ENCODE measurements at regions not wholly inside any gene's neighbourhood (a gene's known extent, or its start where the extent isn't known, plus 50 kb on each side); places are given as distances from the start of the nearest gene placed in this dataset.

DNA sequence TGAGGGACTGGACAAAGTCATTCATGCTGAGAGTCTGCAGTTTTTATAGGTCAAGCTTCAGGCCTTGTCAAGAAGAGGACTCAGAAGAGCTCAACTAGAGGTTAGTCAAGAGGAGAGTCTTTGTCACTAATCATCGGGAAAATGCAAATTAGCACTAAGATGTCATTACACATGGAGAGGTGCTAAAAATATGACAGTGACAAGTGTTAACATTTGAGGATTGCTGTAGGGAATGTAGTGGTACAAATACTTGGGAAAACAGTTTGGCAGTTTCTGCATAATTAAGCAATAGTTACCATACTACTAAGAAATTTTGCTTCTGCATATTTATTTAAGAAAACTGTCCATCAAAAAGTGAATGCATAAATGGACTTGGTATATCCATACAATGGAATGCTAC is 60.9 kb upstream of the CSRP2 start:
- no peak overlapping the region for H3K4me3 ChIP-seq (ENCODE audit: low read depth, low read length)
- ChIA-PET POLR2A (no interaction called here), CTCF (interaction anchor here (1.0 to 1.4 kb wide), 2 partner anchors 12 to 13 kb away, joined by 3 to 4 read pairs; no protein-coding TSS in a partner anchor)
- TF ChIP-seq ZNF324 (tag by site-specific recombination; IDR thresholded peaks at IDR 0.05) = no peak
- no peak for TF ChIP-seq REPIN1 (tag by site-specific recombination; IDR thresholded peaks at IDR 0.05; ENCODE audit: low read depth)
- TF ChIP-seq, protein P1, sequence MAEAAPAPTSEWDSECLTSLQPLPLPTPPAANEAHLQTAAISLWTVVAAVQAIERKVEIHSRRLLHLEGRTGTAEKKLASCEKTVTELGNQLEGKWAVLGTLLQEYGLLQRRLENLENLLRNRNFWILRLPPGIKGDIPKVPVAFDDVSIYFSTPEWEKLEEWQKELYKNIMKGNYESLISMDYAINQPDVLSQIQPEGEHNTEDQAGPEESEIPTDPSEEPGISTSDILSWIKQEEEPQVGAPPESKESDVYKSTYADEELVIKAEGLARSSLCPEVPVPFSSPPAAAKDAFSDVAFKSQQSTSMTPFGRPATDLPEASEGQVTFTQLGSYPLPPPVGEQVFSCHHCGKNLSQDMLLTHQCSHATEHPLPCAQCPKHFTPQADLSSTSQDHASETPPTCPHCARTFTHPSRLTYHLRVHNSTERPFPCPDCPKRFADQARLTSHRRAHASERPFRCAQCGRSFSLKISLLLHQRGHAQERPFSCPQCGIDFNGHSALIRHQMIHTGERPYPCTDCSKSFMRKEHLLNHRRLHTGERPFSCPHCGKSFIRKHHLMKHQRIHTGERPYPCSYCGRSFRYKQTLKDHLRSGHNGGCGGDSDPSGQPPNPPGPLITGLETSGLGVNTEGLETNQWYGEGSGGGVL (tag by site-specific recombination; IDR thresholded peaks at IDR 0.05) = no peak
- no peak for TF ChIP-seq ZNF112 (tag by site-specific recombination; IDR thresholded peaks at IDR 0.05)
- no peak for TF ChIP-seq MYNN (tag by site-specific recombination; IDR thresholded peaks at IDR 0.05; ENCODE audit: borderline replicate concordance)
- TF ChIP-seq ZNF274 (IDR thresholded peaks at IDR 0.05; ENCODE audit: low read length) = no peak
- no peak for TF ChIP-seq ZNF274 (tag by site-specific recombination; IDR thresholded peaks at IDR 0.05; ENCODE audit: borderline replicate concordance)
- TF ChIP-seq GLI2 (tag by site-specific recombination; IDR thresholded peaks at IDR 0.05; ENCODE audit: borderline replicate concordance, low read depth) = no peak
- TF ChIP-seq ZNF2 (tag by site-specific recombination; IDR thresholded peaks at IDR 0.05) = no peak
- no peak for TF ChIP-seq ZNF394 (tag by site-specific recombination; IDR thresholded peaks at IDR 0.05; ENCODE audit: borderline replicate concordance)
- TF ChIP-seq, protein P2, sequence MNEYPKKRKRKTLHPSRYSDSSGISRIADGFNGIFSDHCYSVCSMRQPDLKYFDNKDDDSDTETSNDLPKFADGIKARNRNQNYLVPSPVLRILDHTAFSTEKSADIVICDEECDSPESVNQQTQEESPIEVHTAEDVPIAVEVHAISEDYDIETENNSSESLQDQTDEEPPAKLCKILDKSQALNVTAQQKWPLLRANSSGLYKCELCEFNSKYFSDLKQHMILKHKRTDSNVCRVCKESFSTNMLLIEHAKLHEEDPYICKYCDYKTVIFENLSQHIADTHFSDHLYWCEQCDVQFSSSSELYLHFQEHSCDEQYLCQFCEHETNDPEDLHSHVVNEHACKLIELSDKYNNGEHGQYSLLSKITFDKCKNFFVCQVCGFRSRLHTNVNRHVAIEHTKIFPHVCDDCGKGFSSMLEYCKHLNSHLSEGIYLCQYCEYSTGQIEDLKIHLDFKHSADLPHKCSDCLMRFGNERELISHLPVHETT (tag by site-specific recombination; IDR thresholded peaks at IDR 0.05) = no peak
- no peak for TF ChIP-seq GFI1B (tag by site-specific recombination; IDR thresholded peaks at IDR 0.05)
- TF ChIP-seq, protein P3, sequence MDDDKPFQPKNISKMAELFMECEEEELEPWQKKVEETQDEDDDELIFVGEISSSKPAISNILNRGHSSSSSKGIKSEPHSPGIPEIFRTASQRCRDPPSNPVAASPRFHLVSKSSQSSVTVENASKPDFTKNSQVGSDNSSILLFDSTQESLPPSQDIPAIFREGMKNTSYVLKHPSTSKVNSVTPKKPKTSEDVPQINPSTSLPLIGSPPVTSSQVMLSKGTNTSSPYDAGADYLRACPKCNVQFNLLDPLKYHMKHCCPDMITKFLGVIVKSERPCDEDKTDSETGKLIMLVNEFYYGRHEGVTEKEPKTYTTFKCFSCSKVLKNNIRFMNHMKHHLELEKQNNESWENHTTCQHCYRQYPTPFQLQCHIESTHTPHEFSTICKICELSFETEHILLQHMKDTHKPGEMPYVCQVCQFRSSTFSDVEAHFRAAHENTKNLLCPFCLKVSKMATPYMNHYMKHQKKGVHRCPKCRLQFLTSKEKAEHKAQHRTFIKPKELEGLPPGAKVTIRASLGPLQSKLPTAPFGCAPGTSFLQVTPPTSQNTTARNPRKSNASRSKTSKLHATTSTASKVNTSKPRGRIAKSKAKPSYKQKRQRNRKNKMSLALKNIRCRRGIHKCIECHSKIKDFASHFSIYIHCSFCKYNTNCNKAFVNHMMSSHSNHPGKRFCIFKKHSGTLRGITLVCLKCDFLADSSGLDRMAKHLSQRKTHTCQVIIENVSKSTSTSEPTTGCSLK (tag by site-specific recombination; IDR thresholded peaks at IDR 0.05) = no peak
- no peak for TF ChIP-seq ZNF777 (tag by site-specific recombination; IDR thresholded peaks at IDR 0.05; ENCODE audit: borderline replicate concordance)
- no peak for TF ChIP-seq ZNF548 (tag by site-specific recombination; IDR thresholded peaks at IDR 0.05)
- no peaks in the 10 kb centered on the region for H3K4me1 ChIP-seq (ENCODE audit: control insufficient read depth, insufficient read depth, low read length)
- no peaks in the 10 kb centered on the region for H3K9me3 ChIP-seq (ENCODE audit: control insufficient read depth, insufficient read depth, low read depth, low read length)
- H3K36me3 ChIP-seq (ENCODE audit: control insufficient read depth in 2 of 2, insufficient read depth in 1 of 2, low read length in 2 of 2) = no peaks in the 10 kb centered on the region
- H3K27ac ChIP-seq (ENCODE audit: extremely low read depth, low read depth, low read length) = no peak overlapping the region

DNA sequence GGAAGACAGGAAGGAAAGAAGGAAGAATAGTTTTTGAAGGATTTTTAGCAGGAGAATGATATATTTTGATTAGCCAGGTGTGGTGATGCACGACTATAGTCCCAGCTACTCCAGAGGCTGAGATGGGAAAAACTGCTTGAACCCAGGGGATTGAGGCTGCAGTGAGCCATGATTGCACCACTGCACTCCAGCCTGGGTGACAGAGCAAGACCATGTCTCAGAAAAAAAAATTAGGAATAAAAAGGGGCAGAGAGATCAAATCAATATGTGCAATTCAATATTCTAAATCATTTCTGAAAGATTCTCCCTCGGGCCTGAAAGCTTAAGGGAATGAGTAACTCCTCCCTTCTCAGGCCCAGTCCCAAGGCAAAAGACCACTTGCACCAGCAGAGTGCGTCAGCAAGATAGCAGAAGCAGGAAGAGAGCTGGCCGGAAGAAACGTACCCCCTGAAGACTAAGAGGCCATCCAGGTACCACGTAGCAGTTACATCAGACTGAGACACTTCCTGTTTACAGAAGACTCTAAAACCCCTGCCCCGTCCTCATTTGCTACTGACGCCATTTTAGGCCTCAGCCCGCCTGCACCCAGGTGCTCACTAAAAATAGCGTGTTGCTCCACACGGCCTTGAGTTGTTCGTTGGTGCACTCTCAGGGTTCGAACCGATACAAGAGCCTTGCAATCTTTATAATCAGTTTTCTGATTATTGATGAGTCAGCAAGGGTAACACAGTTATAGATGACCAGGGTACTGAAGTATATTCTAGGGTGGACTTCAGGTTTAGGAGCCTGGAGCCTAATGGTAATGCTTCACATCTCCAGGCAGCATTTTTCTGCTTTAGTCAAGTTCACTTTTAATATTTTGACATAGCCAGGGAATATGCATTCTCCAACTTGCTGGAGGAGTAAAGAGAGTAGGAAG is 57.7 kb upstream of the CSRP2 start:
- ChIA-PET POLR2A (no interaction called here), CTCF (interaction anchor here (0.6 to 1.2 kb wide), 4 partner anchors 9 to 537 kb away, joined by 3 read pairs; no protein-coding TSS in a partner anchor)
- Histone ChIP-seq H3K36me3 (ENCODE audit: control insufficient read depth in 2 of 2, insufficient read depth in 1 of 2, low read length in 2 of 2) (no peaks in the 10 kb centered on the region), H3K4me1 (ENCODE audit: control insufficient read depth, insufficient read depth, low read length) (no peaks in the 10 kb centered on the region), H3K9me3 (ENCODE audit: control insufficient read depth, insufficient read depth, low read depth, low read length) (no peaks in the 10 kb centered on the region), H3K27ac (ENCODE audit: extremely low read depth, low read depth, low read length) (no peak overlapping the region), H3K4me3 (ENCODE audit: low read depth, low read length) (no peak overlapping the region)
- no peak for TF ChIP-seq ZNF366 (tag by site-specific recombination; conservative IDR thresholded peaks at IDR 0.05)
- TF ChIP-seq YY1 (tag by site-specific recombination; IDR thresholded peaks at IDR 0.05) = no peak
- TF ChIP-seq, protein P4, sequence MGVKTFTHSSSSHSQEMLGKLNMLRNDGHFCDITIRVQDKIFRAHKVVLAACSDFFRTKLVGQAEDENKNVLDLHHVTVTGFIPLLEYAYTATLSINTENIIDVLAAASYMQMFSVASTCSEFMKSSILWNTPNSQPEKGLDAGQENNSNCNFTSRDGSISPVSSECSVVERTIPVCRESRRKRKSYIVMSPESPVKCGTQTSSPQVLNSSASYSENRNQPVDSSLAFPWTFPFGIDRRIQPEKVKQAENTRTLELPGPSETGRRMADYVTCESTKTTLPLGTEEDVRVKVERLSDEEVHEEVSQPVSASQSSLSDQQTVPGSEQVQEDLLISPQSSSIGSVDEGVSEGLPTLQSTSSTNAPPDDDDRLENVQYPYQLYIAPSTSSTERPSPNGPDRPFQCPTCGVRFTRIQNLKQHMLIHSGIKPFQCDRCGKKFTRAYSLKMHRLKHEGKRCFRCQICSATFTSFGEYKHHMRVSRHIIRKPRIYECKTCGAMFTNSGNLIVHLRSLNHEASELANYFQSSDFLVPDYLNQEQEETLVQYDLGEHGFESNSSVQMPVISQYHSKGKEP (tag by site-specific recombination; IDR thresholded peaks at IDR 0.05) = no peak
- no peak for TF ChIP-seq ZNF843 (tag by site-specific recombination; IDR thresholded peaks at IDR 0.05)
- no peak for TF ChIP-seq ZBTB21 (tag by site-specific recombination; IDR thresholded peaks at IDR 0.05)

All from HEK293 (cell line).